ENCODE measurements at regions not wholly inside any gene's neighbourhood (a gene's known extent, or its start where the extent isn't known, plus 50 kb on each side); places are given as distances from the start of the nearest gene placed in this dataset.
"Not testable (repeated sequence)": the region's sequence is repeated elsewhere in the genome, so short reads cannot be mapped to it uniquely, and the experiment has no call there.

- DNase-seq = no peak
Measured at GRCh38 chr2:147170932-147171331, 673.9 kb upstream of the ACVR2A start.

- no peak for DNase-seq
Measured at GRCh38 chr2:147165697-147166382, 679.0 kb upstream of the ACVR2A start.

GRCh38 chr2:147164563-147164962 is 680.3 kb upstream of the ACVR2A start:
- no peak for DNase-seq

GRCh38 chr2:147161746-147162145 is 683.1 kb upstream of the ACVR2A start:
- no peak for DNase-seq

- no peak for DNase-seq
Measured at GRCh38 chr2:147156970-147157369, 687.9 kb upstream of the ACVR2A start.

- DNase-seq = no peak
Measured at GRCh38 chr2:147150241-147150635, 694.6 kb upstream of the ACVR2A start.

- no peak for DNase-seq
Measured at GRCh38 chr2:147149575-147150240, 695.1 kb upstream of the ACVR2A start.

- DNase-seq = no peak
Measured at GRCh38 chr2:147147802-147148201, 697.0 kb upstream of the ACVR2A start.

- DNase-seq = no peak
Measured at GRCh38 chr2:147141930-147142329, 702.9 kb upstream of the ACVR2A start.

- DNase-seq = not testable (repeated sequence)
Measured at GRCh38 chr2:147139732-147140131, 705.1 kb upstream of the ACVR2A start.

GRCh38 chr2:147137711-147138110 is 707.1 kb upstream of the ACVR2A start:
- DNase-seq = no peak

GRCh38 chr2:147135376-147135775 is 709.5 kb upstream of the ACVR2A start:
- DNase-seq = no peak

GRCh38 chr2:147133286-147133908 is 711.4 kb upstream of the ACVR2A start:
- no peak for DNase-seq

GRCh38 chr2:147125145-147125544 is 719.7 kb upstream of the ACVR2A start:
- no peak for DNase-seq

GRCh38 chr2:147122944-147123343 is 721.9 kb upstream of the ACVR2A start:
- no peak for DNase-seq

GRCh38 chr2:147110962-147111361 is 733.9 kb upstream of the ACVR2A start:
- no peak for DNase-seq

- DNase-seq = no peak
Measured at GRCh38 chr2:147110317-147110716, 734.5 kb upstream of the ACVR2A start.

GRCh38 chr2:147109291-147109690 is 735.5 kb upstream of the ACVR2A start:
- DNase-seq = no peak

- DNase-seq = no peak
Measured at GRCh38 chr2:147108548-147108947, 736.3 kb upstream of the ACVR2A start.

GRCh38 chr2:147101941-147102790 is 742.7 kb upstream of the ACVR2A start:
- DNase-seq = no peak

GRCh38 chr2:147100406-147101035 is 744.3 kb upstream of the ACVR2A start:
- DNase-seq = no peak

GRCh38 chr2:147099845-147100244 is 745.0 kb upstream of the ACVR2A start:
- no peak for DNase-seq

GRCh38 chr2:147098940-147099339 is 745.9 kb upstream of the ACVR2A start:
- DNase-seq = no peak

All from NCI-H524 treated with DMSO at 0.1 percent for 48 hours (cell line).